Ecto neural progenitor cell (in vitro differentiated cells): ENCODE measurements at regions not wholly inside any gene's neighbourhood (a gene's known extent, or its start where the extent isn't known, plus 50 kb on each side); places are given as distances from the start of the nearest gene placed in this dataset.

ENCODE experiments used
- DNase-seq: peaks from one replicate; pipeline ENCODE4 v3.0.0-alpha.2; 2018; ENCODE audit warnings: low spot score

DNA sequence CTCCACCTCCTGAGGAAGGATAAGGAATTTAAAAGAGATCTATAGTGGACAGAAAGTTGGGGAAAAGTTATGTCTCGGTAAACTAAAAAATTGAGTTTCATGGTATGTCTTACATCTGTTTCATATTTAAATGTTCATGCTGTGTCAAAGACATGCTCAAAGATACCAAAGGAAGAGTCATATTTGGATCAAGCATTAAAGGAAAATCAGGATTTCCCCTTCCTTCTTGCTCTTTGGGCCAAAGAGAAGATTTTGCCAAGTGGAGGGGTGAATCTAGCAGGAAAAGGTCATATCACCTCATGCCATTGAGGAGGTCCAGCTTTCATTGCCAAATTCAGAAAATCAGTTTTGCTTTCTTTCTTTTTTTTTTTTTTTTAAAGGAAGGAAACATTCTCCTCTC lies 192.4 kb downstream of the OGFRL1 start:
- DNase-seq, result no peak

DNA sequence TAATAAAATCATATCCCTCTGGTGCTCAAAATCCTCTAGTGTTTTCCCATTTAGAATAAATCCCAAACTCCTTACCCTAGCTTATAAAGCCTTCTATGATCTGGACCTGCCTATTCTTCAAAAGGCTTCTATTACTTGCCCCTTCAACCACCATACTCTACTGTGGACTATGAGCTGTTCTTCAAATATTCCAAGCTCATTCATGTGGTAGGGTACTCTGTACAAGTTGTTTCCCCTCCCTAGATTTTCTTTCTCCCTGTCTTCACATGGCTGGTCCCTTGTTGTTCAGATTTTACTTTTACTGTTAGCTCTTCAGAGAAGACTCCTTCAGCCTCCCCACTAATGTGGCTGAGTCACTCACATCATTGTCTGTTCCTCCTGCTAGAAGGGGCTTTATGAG lies 193.2 kb downstream of the OGFRL1 start:
- no peak for DNase-seq

DNA sequence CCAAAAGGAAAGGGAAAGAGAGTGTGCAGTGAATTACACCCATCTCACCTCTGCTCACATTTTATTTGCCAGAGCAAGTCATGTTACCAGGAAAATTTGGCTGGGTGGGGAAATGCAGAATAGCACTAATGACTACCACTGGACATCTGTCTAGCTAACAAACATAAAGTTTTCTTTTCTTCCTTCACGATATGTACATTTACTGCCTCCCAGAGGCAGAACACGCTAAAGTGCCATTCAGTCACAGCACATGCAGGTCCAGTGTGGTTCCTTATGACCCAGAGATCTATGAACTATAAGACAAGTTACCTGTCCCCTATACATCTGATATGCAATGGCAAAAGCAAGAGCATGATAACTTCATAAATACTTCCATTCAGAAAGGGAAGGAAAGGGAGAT lies 194.1 kb downstream of the OGFRL1 start:
- no peak for DNase-seq

DNA sequence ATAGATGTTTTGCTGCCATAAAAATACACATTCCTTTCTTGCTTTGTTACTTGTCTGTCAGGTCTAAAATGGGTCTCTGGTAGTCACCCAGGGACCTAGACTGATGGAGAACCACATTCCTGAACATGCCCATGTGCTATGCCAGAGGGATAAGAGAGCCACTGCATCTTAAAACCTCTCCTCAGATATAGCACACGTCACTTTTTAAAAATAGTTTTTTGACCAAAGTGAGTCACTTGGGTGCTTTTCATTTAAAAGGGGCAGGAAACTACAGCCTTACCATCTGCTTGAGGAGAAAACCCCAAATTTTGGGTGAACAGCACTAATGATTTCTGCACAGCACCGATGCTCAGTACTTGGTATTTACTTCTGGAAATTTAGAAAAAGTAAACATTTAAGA lies 197.8 kb downstream of the OGFRL1 start:
- no peak for DNase-seq

DNA sequence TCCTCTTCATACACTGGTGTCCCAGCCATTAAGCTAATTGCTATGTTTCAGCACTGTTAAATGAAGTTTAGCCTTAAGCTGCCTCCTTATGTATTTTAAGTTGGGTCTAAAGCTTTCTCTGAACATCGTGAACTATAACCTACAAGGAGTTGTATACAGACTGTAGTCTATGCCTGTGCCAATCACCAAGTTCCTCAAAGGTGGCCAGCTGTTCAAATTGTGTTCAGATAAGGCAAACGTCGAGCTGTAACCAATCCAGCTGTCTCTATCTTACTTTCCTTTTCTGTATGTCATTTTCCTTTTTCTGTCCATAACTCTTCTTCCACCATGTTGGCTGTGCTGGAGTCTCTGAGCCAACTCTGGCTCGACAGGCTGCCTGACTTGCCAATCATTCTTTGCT lies 199.6 kb downstream of the OGFRL1 start:
- DNase-seq, result no peak

DNA sequence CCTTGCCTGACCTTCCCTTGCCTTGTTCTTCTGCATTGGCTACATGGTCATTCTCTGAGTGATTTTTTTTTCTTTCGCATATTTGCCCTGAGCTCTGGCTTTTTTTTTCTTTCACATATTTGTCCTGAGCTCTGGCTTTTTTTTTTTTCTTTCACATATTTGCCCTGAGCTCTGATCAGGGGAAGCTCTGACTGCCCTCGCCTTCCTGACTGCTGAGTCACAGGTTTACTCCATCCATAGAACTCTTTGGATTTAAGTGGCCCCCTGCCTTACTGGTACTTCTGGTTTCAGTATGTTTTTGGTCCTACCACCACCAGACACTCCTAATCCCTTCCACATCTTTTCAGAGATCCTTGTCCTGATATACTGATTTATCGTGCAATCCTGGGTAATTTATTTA lies 201.1 kb downstream of the OGFRL1 start:
- no peak for DNase-seq

DNA sequence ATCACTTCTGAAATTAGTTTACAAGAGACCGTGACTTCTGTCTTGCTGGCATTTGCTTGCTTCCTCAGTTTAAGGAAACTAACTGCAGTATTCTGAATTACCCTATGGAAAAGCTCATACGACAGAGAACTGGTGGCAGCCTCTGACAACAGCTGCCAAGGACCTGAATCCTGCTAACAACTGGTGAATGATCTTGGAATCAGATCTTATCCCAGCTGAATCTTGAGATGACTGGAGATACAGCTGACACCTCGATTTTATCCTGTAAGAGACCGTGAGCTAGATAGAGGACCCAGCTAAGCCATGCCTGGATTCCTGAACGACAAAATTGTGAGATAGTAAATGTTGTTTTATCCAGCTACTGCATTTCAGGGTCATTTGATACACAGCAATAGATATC lies 202.3 kb downstream of the OGFRL1 start:
- no peak for DNase-seq

GRCh38 chr6:71491844-71492243 lies 203.2 kb downstream of the OGFRL1 start:
- no peak for DNase-seq

- no peak for DNase-seq
Observed at GRCh38 chr6:71492668-71493067, 204.1 kb downstream of the OGFRL1 start.

DNA sequence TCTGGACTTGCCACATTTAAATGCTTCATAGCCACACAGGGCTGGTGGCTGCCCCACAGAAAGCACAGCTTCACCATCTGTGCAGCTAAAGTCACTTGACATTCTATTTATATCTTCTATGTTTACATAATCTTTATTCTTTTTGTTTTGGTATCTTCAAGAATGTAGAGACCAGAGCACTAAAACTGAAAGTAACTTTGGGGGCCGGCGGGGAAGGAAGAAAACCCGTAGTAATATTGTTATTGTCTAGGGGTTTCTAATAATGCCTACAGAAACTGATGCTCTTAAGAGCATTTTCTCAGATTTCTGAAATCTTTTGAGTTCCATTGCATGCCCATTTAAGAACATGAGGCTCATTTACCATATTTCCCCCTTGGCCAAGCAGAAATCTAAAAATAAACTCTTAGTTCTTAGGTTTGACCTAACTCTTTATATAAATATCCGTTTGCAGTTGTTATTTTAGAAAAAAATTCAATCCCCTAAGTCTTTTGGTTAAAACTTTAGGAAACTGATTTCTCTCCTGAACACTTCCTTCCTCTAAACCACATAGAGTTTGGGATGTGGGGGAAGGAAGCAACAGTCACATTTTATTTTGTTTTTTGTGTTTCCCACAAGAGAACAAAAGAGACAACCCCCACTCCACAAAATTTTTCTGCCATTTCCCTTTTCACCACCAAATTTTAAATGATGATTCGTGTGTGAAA lies 207.6 kb downstream of the OGFRL1 start:
- DNase-seq, result no peak

DNA sequence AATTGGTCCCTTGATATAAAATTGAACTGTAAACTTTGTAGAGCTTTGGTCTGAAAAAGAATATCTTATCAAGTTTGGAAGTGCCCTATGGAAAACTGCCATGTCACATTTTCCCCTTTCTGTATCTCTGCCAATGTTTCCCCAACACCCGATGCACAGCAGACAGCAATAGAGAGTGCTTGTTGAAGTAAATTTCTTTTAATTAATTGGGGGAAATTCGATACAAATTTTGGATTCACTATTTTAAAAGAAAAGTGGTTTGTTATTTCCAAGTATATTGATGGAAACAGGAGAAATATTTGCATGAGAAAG lies 208.1 kb downstream of the OGFRL1 start:
- no peak for DNase-seq

GRCh38 chr6:71498638-71499037 lies 210.0 kb downstream of the OGFRL1 start:
- no peak for DNase-seq

- no peak for DNase-seq
Observed at GRCh38 chr6:71499667-71500066, 211.1 kb downstream of the OGFRL1 start.

GRCh38 chr6:71502168-71502567 lies 213.6 kb downstream of the OGFRL1 start:
- no peak for DNase-seq

DNA sequence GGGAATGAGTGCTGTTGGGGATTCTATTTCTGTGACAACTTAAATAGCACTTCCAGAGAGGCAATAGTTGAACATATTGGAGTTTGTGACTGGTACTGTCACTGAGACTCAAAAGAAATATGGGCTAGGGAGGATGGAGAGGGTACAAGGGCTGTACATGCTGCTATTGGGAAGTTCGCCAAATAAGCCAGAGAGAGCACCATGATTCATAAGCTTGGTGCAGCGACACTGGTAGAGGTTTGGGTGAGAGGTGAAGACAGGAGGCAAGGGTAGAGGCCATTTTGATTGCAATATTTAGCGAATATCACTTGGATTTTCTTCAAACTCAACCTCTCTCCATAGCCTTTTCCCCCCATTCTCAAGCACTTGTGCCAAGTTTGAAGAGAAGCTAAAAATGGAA lies 214.3 kb downstream of the OGFRL1 start:
- DNase-seq, result no peak

DNA sequence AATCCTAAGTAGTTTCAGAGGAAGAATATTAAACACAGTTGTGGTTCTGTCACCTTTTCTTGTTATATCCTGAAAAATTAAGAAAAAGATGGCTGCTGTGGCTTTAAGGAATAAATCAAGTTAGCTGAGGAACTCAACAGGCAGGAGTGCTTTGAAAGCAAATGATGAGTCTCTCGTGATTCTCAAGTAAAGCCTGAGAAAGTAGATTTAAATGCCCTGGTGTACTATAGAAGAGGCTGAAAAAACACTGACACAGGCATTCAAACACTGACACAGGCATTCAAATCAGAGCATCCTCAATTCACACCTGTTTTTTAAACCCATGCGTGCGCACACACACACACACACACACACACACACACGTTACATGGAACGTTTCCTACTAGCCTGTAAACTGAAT lies 218.6 kb downstream of the OGFRL1 start:
- no peak for DNase-seq

- no peak for DNase-seq
Observed at GRCh38 chr6:71509191-71510005, 220.8 kb downstream of the OGFRL1 start.

GRCh38 chr6:71510057-71510713 lies 221.6 kb downstream of the OGFRL1 start:
- peak; percentile 49 for DNase-seq

- no peak for DNase-seq
Observed at GRCh38 chr6:71510856-71511255, 222.2 kb downstream of the OGFRL1 start.

DNA sequence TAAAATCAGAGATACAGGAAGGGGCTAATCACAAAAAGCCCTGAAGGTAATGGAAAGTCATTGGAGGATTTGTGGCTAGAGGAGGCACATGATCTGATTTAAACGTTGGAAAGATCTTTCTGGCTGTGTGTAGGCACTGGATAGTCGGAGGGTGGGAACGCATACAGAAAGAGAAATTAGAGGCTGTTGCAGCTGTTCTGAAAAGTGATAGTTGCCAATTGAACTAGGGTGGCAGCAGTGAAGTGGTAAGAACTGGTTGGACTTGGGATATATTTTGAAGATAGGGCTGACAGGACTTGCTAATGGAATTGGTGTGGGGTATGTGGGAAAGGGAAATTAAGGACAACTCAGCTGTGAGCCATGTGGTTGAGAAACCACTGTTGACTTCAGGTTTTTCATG lies 223.6 kb downstream of the OGFRL1 start:
- DNase-seq, result no peak

DNA sequence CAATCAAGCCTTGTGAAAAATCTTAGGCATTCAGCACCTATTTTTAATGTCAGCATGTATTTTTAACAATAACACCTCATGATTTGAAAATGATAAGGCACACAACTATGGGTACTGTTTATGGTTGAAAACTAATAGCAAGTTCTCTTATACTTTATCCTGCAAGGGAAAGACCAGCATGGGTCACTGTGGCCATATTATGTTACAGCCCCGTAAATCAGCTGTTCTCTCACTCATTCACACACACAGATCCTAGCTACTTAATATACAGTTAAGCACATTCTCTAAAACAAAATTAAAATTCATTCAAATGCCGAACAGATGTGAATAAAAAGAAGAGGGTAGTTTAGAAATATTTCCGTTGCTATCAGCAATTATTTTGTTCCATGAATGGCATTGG lies 224.4 kb downstream of the OGFRL1 start:
- no peak for DNase-seq

DNA sequence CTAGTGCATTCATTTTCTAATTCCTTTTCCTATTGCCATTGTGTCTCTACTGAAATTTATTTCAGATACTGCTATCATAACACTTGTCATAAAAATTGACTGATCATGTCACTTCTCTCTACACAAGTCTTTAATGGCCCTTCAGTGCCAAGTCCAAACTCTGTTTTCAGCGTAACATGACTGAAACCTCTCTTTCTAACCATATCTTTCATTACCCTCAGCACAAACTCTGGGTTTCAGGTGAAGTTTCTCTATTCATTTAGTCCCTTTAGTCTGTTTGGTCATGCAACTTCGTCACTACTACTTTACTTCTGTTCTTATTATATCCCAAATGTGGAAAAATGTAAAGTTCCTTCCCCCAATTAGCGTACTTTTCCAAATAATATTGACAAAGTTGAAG lies 234.9 kb downstream of the OGFRL1 start:
- DNase-seq, result no peak

DNA sequence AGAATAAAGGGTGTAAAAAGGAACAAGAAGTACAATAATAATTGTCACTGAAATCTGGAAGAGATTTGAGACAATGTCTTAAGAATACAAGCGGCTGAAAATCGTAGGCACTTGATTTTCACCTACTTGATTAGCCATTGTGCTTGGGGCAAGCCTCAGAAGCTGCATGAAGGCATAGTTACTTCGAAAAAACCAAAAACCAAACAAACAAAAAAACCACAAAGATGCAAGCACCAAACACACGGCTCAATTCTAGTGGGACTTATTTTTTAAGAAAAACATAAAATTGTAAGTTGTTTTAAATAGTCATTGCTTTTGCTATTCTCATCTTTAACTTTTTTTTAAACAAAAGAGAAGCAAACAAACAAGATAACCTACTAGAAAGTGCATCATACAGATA lies 235.6 kb downstream of the OGFRL1 start:
- no peak for DNase-seq
